Neural progenitor cell (in vitro differentiated cells): ENCODE measurements at regions not wholly inside any gene's neighbourhood (a gene's known extent, or its start where the extent isn't known, plus 50 kb on each side); places are given as distances from the start of the nearest gene placed in this dataset.

ENCODE experiments used
- DNase-seq: peaks from one replicate; pipeline ENCODE4 v3.0.0-alpha.2; 2016; ENCODE audit warnings: low spot score
- H2AFZ ChIP-seq: fragments of 200-600 bp; sonication (generic); replicated peaks from 2 replicates; pipeline ENCODE4 v1.6.1; 2016; ENCODE audit warnings: antibody characterized with exemption
- H3F3A ChIP-seq: fragments of 200-600 bp; sonication (generic); 2 replicates; pipeline ENCODE4 v1.6.1; 2016; ENCODE audit warnings: antibody characterized with exemption, low read depth
- H3K27ac ChIP-seq: fragments of 200-600 bp; sonication (generic); 2 replicates; pipeline ENCODE4 v1.5.1; 2016; ENCODE audit warnings: mild to moderate bottlenecking
- H3K27me3 ChIP-seq: fragments of 200-600 bp; sonication (generic); 2 replicates; pipeline ENCODE4 v1.6.1; 2016; ENCODE audit warnings: mild to moderate bottlenecking, moderate library complexity
- H3K36me3 ChIP-seq: fragments of 200-600 bp; sonication (generic); 2 replicates; pipeline ENCODE4 v1.5.1; 2016
- H3K4me1 ChIP-seq: fragments of 200-600 bp; sonication (generic); 2 replicates; pipeline ENCODE4 v1.6.1; 2016; ENCODE audit warnings: mixed run types
- H3K4me2 ChIP-seq: fragments of 200-600 bp; sonication (generic); 2 replicates; pipeline ENCODE4 v1.6.1; 2016
- H3K4me3 ChIP-seq: fragments of 200-600 bp; sonication (generic); 2 replicates; pipeline ENCODE4 v1.5.1; 2016
- H3K79me2 ChIP-seq: fragments of 200-600 bp; sonication (generic); 2 replicates; pipeline ENCODE4 v1.6.1; 2016; ENCODE audit warnings: low read depth
- H3K9ac ChIP-seq: fragments of 200-600 bp; sonication (generic); 2 replicates; pipeline ENCODE4 v1.6.1; 2016
- H3K9me3 ChIP-seq: fragments of 200-600 bp; sonication (generic); 2 replicates; pipeline ENCODE4 v1.5.1; 2016; ENCODE audit warnings: low read depth
- H4K20me1 ChIP-seq: fragments of 200-600 bp; sonication (generic); 2 replicates; pipeline ENCODE4 v1.6.1; 2016; ENCODE audit warnings: low read depth
- H3K27ac Mint-ChIP-seq: 3 replicates; pipeline ENCODE4 v1.8.0; 2021; ENCODE audit warnings: mixed read lengths
- H3K27me3 Mint-ChIP-seq: 2 replicates; pipeline ENCODE4 v1.8.0; 2022; ENCODE audit warnings: low read depth, mild to moderate bottlenecking, inconsistent platforms, moderate library complexity, mixed read lengths; ENCODE audit not compliant: insufficient read depth
- H3K36me3 Mint-ChIP-seq: 3 replicates; pipeline ENCODE4 v1.8.0; 2021; ENCODE audit warnings: mixed read lengths
- H3K4me1 Mint-ChIP-seq: 3 replicates; pipeline ENCODE4 v1.8.0; 2021; ENCODE audit warnings: mixed read lengths
- H3K4me3 Mint-ChIP-seq: 3 replicates; pipeline ENCODE4 v1.8.0; 2021; ENCODE audit warnings: mild to moderate bottlenecking, moderate library complexity, mixed read lengths
- H3K9me3 Mint-ChIP-seq: 3 replicates; pipeline ENCODE4 v1.8.0; 2020; ENCODE audit warnings: mixed read lengths
- CTCF ChIP-seq: fragments of 200-600 bp; sonication (generic); IDR thresholded peaks from 2 replicates; pipeline ENCODE4 v1.5.1; 2017; ENCODE audit warnings: antibody characterized with exemption, mild to moderate bottlenecking
- EZH2 ChIP-seq: fragments of 200-600 bp; sonication (generic); IDR thresholded peaks from 2 replicates; pipeline ENCODE4 v1.6.1; 2017; ENCODE audit warnings: antibody characterized with exemption, mild to moderate bottlenecking, moderate library complexity
- EZH2phosphoT487 ChIP-seq: fragments of 200-600 bp; sonication (generic); IDR thresholded peaks from 2 replicates; pipeline ENCODE4 v1.6.1; 2017; ENCODE audit warnings: antibody characterized with exemption

GRCh38 chr5:39680213-39680612 is 255.4 kb upstream of the DAB2 start:
- no peaks in the 10 kb centered on the region for H3K4me1 Mint-ChIP-seq
- peaks cover 2% of the 10 kb centered on the region for H3K27me3 Mint-ChIP-seq
- H3K4me1 ChIP-seq = no peaks in the 10 kb centered on the region
- no peak overlapping the region for H3K27ac Mint-ChIP-seq
- no peaks in the 10 kb centered on the region for H3K36me3 ChIP-seq
- no peaks in the 10 kb centered on the region for H3K36me3 Mint-ChIP-seq
- no peak overlapping the region for H3K4me3 Mint-ChIP-seq
- no peak overlapping the region for H3K27ac ChIP-seq
- H3K27me3 ChIP-seq = no peaks in the 10 kb centered on the region
- H2AFZ ChIP-seq = no peak overlapping the region
- H3K9me3 ChIP-seq = no peaks in the 10 kb centered on the region
- H3K79me2 ChIP-seq = no peaks in the 10 kb centered on the region
- no peaks in the 10 kb centered on the region for H4K20me1 ChIP-seq
- TF ChIP-seq CTCF = no peak
- TF ChIP-seq EZH2 = no peak
- no peak for TF ChIP-seq EZH2phosphoT487
- no peak overlapping the region for H3K4me2 ChIP-seq
- H3K9ac ChIP-seq = no peak overlapping the region
- DNase-seq = no peak
- no peak overlapping the region for H3K4me3 ChIP-seq
- H3F3A ChIP-seq = no peaks in the 10 kb centered on the region
- H3K9me3 Mint-ChIP-seq = peaks cover 10% of the 10 kb centered on the region

- Histone ChIP-seq H3K4me2 (no peak overlapping the region), H3F3A (no peaks in the 10 kb centered on the region), H2AFZ (no peak overlapping the region), H3K36me3 (no peaks in the 10 kb centered on the region), H3K4me1 (no peaks in the 10 kb centered on the region), H4K20me1 (no peaks in the 10 kb centered on the region), H3K79me2 (no peaks in the 10 kb centered on the region), H3K4me3 (no peak overlapping the region), H3K27me3 (no peaks in the 10 kb centered on the region), H3K9me3 (no peaks in the 10 kb centered on the region), H3K27ac (no peak overlapping the region), H3K9ac (no peak overlapping the region)
- Mint-ChIP-seq H3K4me3 (no peak overlapping the region), H3K9me3 (peaks cover 10% of the 10 kb centered on the region), H3K36me3 (no peaks in the 10 kb centered on the region), H3K4me1 (no peaks in the 10 kb centered on the region), H3K27me3 (peaks cover 4% of the 10 kb centered on the region), H3K27ac (no peak overlapping the region)
- TF ChIP-seq CTCF (no peak), EZH2 (no peak), EZH2phosphoT487 (no peak)
- no peak for DNase-seq
Observed at GRCh38 chr5:39678534-39678933, 253.8 kb upstream of the DAB2 start.

GRCh38 chr5:39675676-39676075 is 250.9 kb upstream of the DAB2 start:
- H3F3A ChIP-seq = no peaks in the 10 kb centered on the region
- H3K4me2 ChIP-seq = no peak overlapping the region
- Mint-ChIP-seq H3K27ac (no peak overlapping the region), H3K36me3 (no peaks in the 10 kb centered on the region), H3K9me3 (peaks cover under 1% of the 10 kb centered on the region), H3K4me1 (no peaks in the 10 kb centered on the region), H3K27me3 (peaks cover 4% of the 10 kb centered on the region), H3K4me3 (no peak overlapping the region)
- no peaks in the 10 kb centered on the region for H3K27me3 ChIP-seq
- no peaks in the 10 kb centered on the region for H3K9me3 ChIP-seq
- H3K79me2 ChIP-seq = no peaks in the 10 kb centered on the region
- no peak overlapping the region for H3K4me3 ChIP-seq
- peaks cover 5% of the 10 kb centered on the region for H3K4me1 ChIP-seq
- no peaks in the 10 kb centered on the region for H3K36me3 ChIP-seq
- H2AFZ ChIP-seq = no peak overlapping the region
- H3K9ac ChIP-seq = no peak overlapping the region
- H4K20me1 ChIP-seq = no peaks in the 10 kb centered on the region
- no peak overlapping the region for H3K27ac ChIP-seq
- DNase-seq = no peak
- TF ChIP-seq EZH2phosphoT487 = no peak
- no peak for TF ChIP-seq EZH2
- no peak for TF ChIP-seq CTCF
